ENCODE measurements at regions not wholly inside any gene's neighbourhood (a gene's known extent, or its start where the extent isn't known, plus 50 kb on each side); places are given as distances from the start of the nearest gene placed in this dataset.

DNA sequence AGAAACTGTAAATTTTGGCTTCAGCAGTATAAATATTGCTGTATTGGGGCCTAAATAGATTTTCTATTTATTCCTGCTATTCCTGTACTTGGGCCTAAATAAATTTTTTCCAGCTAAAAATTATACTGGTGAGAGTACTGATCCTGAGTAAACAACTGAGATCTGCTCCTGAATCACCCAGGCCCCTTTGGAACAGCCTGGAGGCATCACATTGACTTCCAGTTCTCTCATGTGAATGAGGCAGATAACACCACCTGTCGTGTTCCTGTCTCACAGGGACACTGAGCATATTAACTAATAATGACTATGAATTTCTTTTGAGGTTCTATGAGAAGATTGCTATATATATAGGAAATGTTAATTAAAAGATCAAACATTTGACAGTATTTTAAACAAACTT, 119.5 kb upstream of the PLCXD3 start:
- Histone ChIP-seq H2AK5ac (ENCODE audit: low read depth, low read length) (no peak overlapping the region), H3K9me3 (replicated peaks in 1 of 2; ENCODE audit: control insufficient read depth in 2 of 2, insufficient read depth in 1 of 2, low read depth in 1 of 2, low read length in 2 of 2) (no peaks in the 10 kb centered on the region), H3K27me3 (ENCODE audit: control insufficient read depth in 3 of 3, insufficient read depth in 3 of 3, low read depth in 1 of 3, low read length in 3 of 3) (no peaks in the 10 kb centered on the region), H3K14ac (ENCODE audit: low read length) (no peak overlapping the region), H3K79me1 (ENCODE audit: low read depth, low read length) (no peaks in the 10 kb centered on the region), H3K4me3 (ENCODE audit: low read length in 2 of 2) (no peak overlapping the region), H2AFZ (ENCODE audit: low read length) (no peak overlapping the region), H3K36me3 (replicated peaks in 1 of 2; ENCODE audit: control insufficient read depth in 2 of 2, insufficient read depth in 2 of 2, low read length in 2 of 2) (no peaks in the 10 kb centered on the region), H3K4me2 (ENCODE audit: insufficient read depth, low read length, poor library complexity, severe bottlenecking) (no peak overlapping the region), H4K8ac (ENCODE audit: low read depth, low read length) (no peak overlapping the region), H2BK120ac (ENCODE audit: low read depth, low read length) (no peak overlapping the region), H2BK5ac (ENCODE audit: low read length) (no peak overlapping the region), H3K9ac (ENCODE audit: low read depth, low read length, poor library complexity) (no peak overlapping the region), H2BK15ac (ENCODE audit: low read length) (no peak overlapping the region), H3K27ac (replicated peaks; ENCODE audit: low read length) (no peak overlapping the region), H2BK12ac (ENCODE audit: low read length) (no peak overlapping the region), H3K18ac (ENCODE audit: low read length) (no peak overlapping the region), H4K91ac (ENCODE audit: low read depth, low read length, poor library complexity) (no peak overlapping the region), H3K23ac (ENCODE audit: low read depth, low read length, poor library complexity) (no peak overlapping the region), H3K4ac (ENCODE audit: low read length) (no peak overlapping the region), H3K4me1 (ENCODE audit: control insufficient read depth in 2 of 2, insufficient read depth in 1 of 2, low read depth in 1 of 2, low read length in 2 of 2) (no peaks in the 10 kb centered on the region)
- DNase-seq (ENCODE audit: low spot score) = no peak
- WGBS, 2 donors (ENCODE audit: extremely low coverage in 2 of 2, insufficient read length in 2 of 2, insufficient replicate concordance in 1 of 2) = no CpG with 5 or more reads among the region's 1 CpG

DNA sequence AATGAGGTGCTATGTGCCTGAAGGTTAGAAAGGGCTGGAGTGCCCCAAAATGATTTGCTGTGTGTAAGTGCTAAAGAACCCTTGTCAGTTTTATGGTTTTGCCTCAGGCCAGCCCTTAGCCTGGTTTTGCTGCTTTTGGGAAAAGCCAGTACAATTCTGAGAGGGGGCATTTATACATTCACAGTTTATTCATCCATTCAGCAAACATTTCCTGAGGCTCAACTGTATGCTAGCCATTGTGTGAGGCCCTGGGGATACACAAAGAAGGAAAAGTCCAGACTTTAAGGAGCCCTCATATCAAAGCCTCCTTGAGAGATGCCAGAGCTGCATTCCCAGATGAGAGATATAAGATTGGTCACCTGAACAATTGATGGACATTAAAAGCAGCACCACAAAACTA, 115.2 kb upstream of the PLCXD3 start:
- Histone ChIP-seq H3K4me1 (ENCODE audit: control insufficient read depth in 2 of 2, insufficient read depth in 1 of 2, low read depth in 1 of 2, low read length in 2 of 2) (no peaks in the 10 kb centered on the region), H3K4me2 (ENCODE audit: insufficient read depth, low read length, poor library complexity, severe bottlenecking) (no peak overlapping the region), H2AFZ (ENCODE audit: low read length) (no peak overlapping the region), H2BK5ac (ENCODE audit: low read length) (no peak overlapping the region), H3K27ac (replicated peaks; ENCODE audit: low read length) (no peak overlapping the region), H3K9me3 (replicated peaks in 1 of 2; ENCODE audit: control insufficient read depth in 2 of 2, insufficient read depth in 1 of 2, low read depth in 1 of 2, low read length in 2 of 2) (no peaks in the 10 kb centered on the region), H2BK12ac (ENCODE audit: low read length) (no peak overlapping the region), H3K18ac (ENCODE audit: low read length) (no peak overlapping the region), H3K4ac (ENCODE audit: low read length) (no peak overlapping the region), H3K79me1 (ENCODE audit: low read depth, low read length) (no peaks in the 10 kb centered on the region), H2BK120ac (ENCODE audit: low read depth, low read length) (no peak overlapping the region), H3K36me3 (replicated peaks in 1 of 2; ENCODE audit: control insufficient read depth in 2 of 2, insufficient read depth in 2 of 2, low read length in 2 of 2) (no peaks in the 10 kb centered on the region), H3K23ac (ENCODE audit: low read depth, low read length, poor library complexity) (no peak overlapping the region), H3K27me3 (ENCODE audit: control insufficient read depth in 3 of 3, insufficient read depth in 3 of 3, low read depth in 1 of 3, low read length in 3 of 3) (no peaks in the 10 kb centered on the region), H3K4me3 (ENCODE audit: low read length in 2 of 2) (no peak overlapping the region), H3K14ac (ENCODE audit: low read length) (no peak overlapping the region), H4K8ac (ENCODE audit: low read depth, low read length) (no peak overlapping the region), H2AK5ac (ENCODE audit: low read depth, low read length) (no peak overlapping the region), H3K9ac (ENCODE audit: low read depth, low read length, poor library complexity) (no peak overlapping the region), H4K91ac (ENCODE audit: low read depth, low read length, poor library complexity) (no peak overlapping the region), H2BK15ac (ENCODE audit: low read length) (no peak overlapping the region)
- DNase-seq (ENCODE audit: low spot score) = no peak

DNA sequence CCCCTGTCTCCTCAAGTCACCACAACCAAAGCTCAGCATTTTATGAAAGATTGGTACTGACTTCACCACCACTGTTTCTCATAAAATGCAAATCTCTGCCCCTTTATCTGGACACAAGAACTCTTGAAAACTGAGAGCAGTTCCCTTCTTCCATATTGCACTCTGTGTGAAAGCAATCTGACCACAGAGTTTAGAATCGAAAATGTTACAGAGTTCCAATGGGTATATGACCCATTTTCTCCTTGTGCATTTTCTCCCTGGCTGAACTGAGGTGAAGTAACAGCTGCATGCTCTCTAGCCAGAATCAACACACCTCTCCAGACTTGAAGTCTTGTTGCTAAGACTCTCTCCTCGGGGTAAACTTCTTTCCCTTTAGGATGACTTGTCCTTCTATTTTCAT, 111.0 kb upstream of the PLCXD3 start:
- H3K23ac ChIP-seq (ENCODE audit: low read depth, low read length, poor library complexity) = no peak overlapping the region
- H2BK5ac ChIP-seq (ENCODE audit: low read length) = no peak overlapping the region
- no peak overlapping the region for H3K14ac ChIP-seq (ENCODE audit: low read length)
- H4K8ac ChIP-seq (ENCODE audit: low read depth, low read length) = no peak overlapping the region
- no peak overlapping the region for H4K91ac ChIP-seq (ENCODE audit: low read depth, low read length, poor library complexity)
- DNase-seq (ENCODE audit: low spot score) = no peak
- no peak overlapping the region for H3K9ac ChIP-seq (ENCODE audit: low read depth, low read length, poor library complexity)
- H3K36me3 ChIP-seq (replicated peaks in 1 of 2; ENCODE audit: control insufficient read depth in 2 of 2, insufficient read depth in 2 of 2, low read length in 2 of 2) = no peaks in the 10 kb centered on the region
- no peak overlapping the region for H2BK12ac ChIP-seq (ENCODE audit: low read length)
- H3K4me3 ChIP-seq (ENCODE audit: low read length in 2 of 2) = no peak overlapping the region
- H2AFZ ChIP-seq (ENCODE audit: low read length) = no peak overlapping the region
- H3K4ac ChIP-seq (ENCODE audit: low read length) = no peak overlapping the region
- H2BK120ac ChIP-seq (ENCODE audit: low read depth, low read length) = no peak overlapping the region
- no peak overlapping the region for H2BK15ac ChIP-seq (ENCODE audit: low read length)
- no peak overlapping the region for H2AK5ac ChIP-seq (ENCODE audit: low read depth, low read length)
- H3K4me1 ChIP-seq (ENCODE audit: control insufficient read depth in 2 of 2, insufficient read depth in 1 of 2, low read depth in 1 of 2, low read length in 2 of 2) = no peaks in the 10 kb centered on the region
- no peaks in the 10 kb centered on the region for H3K27me3 ChIP-seq (ENCODE audit: control insufficient read depth in 3 of 3, insufficient read depth in 3 of 3, low read depth in 1 of 3, low read length in 3 of 3)
- no peak overlapping the region for H3K18ac ChIP-seq (ENCODE audit: low read length)
- no peaks in the 10 kb centered on the region for H3K79me1 ChIP-seq (ENCODE audit: low read depth, low read length)
- H3K9me3 ChIP-seq (replicated peaks in 1 of 2; ENCODE audit: control insufficient read depth in 2 of 2, insufficient read depth in 1 of 2, low read depth in 1 of 2, low read length in 2 of 2) = no peaks in the 10 kb centered on the region
- H3K4me2 ChIP-seq (ENCODE audit: insufficient read depth, low read length, poor library complexity, severe bottlenecking) = no peak overlapping the region
- no CpG with 5 or more reads among the region's 2 CpGs for WGBS, 2 donors (ENCODE audit: extremely low coverage in 2 of 2, insufficient read length in 2 of 2, insufficient replicate concordance in 1 of 2)
- no peak overlapping the region for H3K27ac ChIP-seq (replicated peaks; ENCODE audit: low read length)

DNA sequence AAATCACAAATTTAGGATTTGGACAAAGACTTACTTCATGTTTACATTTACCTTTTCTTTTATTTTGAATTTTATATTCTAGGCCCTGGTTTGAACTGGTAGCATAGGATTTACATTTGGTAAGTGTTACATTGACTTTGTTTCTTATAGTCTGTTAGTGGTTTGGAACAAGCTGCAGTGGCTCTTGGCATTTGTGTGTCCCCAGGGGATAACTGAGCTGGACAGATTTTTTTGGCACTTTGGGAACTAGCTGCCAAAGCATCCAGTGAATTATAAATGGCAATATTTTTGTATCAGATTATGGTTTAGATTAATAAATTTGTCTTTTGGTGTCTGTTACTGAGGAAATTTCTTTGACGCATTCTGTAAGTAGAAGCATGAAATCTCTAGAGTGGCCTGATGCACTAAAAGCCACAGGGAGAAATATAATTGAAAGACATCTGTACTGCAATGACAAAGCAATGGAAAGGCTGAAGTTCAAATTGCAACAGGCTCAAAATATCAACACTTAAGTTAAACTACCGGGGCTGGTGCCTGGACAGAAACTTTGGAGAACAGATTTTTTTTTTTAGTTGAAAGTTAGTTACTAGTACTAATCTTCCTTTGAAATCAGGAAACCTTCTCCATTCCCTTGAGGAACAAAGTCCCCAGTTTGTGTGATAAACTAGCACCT, 107.6 kb upstream of the PLCXD3 start:
- no CpG with 5 or more reads among the region's 2 CpGs for WGBS, 2 donors (ENCODE audit: extremely low coverage in 2 of 2, insufficient read length in 2 of 2, insufficient replicate concordance in 1 of 2)
- H3K9ac ChIP-seq (ENCODE audit: low read depth, low read length, poor library complexity) = no peak overlapping the region
- no peak overlapping the region for H3K4ac ChIP-seq (ENCODE audit: low read length)
- H3K18ac ChIP-seq (ENCODE audit: low read length) = no peak overlapping the region
- H2BK5ac ChIP-seq (ENCODE audit: low read length) = no peak overlapping the region
- no peak overlapping the region for H3K4me3 ChIP-seq (ENCODE audit: low read length in 2 of 2)
- H3K36me3 ChIP-seq (replicated peaks in 1 of 2; ENCODE audit: control insufficient read depth in 2 of 2, insufficient read depth in 2 of 2, low read length in 2 of 2) = no peaks in the 10 kb centered on the region
- H4K8ac ChIP-seq (ENCODE audit: low read depth, low read length) = no peak overlapping the region
- no peak overlapping the region for H2BK12ac ChIP-seq (ENCODE audit: low read length)
- H3K9me3 ChIP-seq (replicated peaks in 1 of 2; ENCODE audit: control insufficient read depth in 2 of 2, insufficient read depth in 1 of 2, low read depth in 1 of 2, low read length in 2 of 2) = no peaks in the 10 kb centered on the region
- no peaks in the 10 kb centered on the region for H3K79me1 ChIP-seq (ENCODE audit: low read depth, low read length)
- H2AFZ ChIP-seq (ENCODE audit: low read length) = no peak overlapping the region
- H2AK5ac ChIP-seq (ENCODE audit: low read depth, low read length) = no peak overlapping the region
- DNase-seq (ENCODE audit: low spot score) = no peak
- H3K27ac ChIP-seq (replicated peaks; ENCODE audit: low read length) = no peak overlapping the region
- H2BK120ac ChIP-seq (ENCODE audit: low read depth, low read length) = no peak overlapping the region
- no peaks in the 10 kb centered on the region for H3K27me3 ChIP-seq (ENCODE audit: control insufficient read depth in 3 of 3, insufficient read depth in 3 of 3, low read depth in 1 of 3, low read length in 3 of 3)
- no peak overlapping the region for H3K14ac ChIP-seq (ENCODE audit: low read length)
- no peaks in the 10 kb centered on the region for H3K4me1 ChIP-seq (ENCODE audit: control insufficient read depth in 2 of 2, insufficient read depth in 1 of 2, low read depth in 1 of 2, low read length in 2 of 2)
- H4K91ac ChIP-seq (ENCODE audit: low read depth, low read length, poor library complexity) = no peak overlapping the region
- no peak overlapping the region for H2BK15ac ChIP-seq (ENCODE audit: low read length)
- H3K23ac ChIP-seq (ENCODE audit: low read depth, low read length, poor library complexity) = no peak overlapping the region
- no peak overlapping the region for H3K4me2 ChIP-seq (ENCODE audit: insufficient read depth, low read length, poor library complexity, severe bottlenecking)
